HFFc6 (cell line): ENCODE measurements at regions not wholly inside any gene's neighbourhood (a gene's known extent, or its start where the extent isn't known, plus 50 kb on each side); places are given as distances from the start of the nearest gene placed in this dataset.
"Not testable (repeated sequence)": the region's sequence is repeated elsewhere in the genome, so short reads cannot be mapped to it uniquely, and the experiment has no call there.

ENCODE experiments used
- DNase-seq: peaks from one replicate; pipeline ENCODE4 v3.0.0-alpha.2; 2018
- H3K27ac Mint-ChIP-seq: 2 replicates; pipeline ENCODE4 v1.8.0; 2020; ENCODE audit warnings: mild to moderate bottlenecking, mixed read lengths
- H3K27me3 Mint-ChIP-seq: 2 replicates; pipeline ENCODE4 v1.8.0; 2021; ENCODE audit warnings: mild to moderate bottlenecking, moderate library complexity, mixed read lengths; ENCODE audit not compliant: insufficient read depth
- H3K36me3 Mint-ChIP-seq: 2 replicates; pipeline ENCODE4 v1.8.0; 2021; ENCODE audit warnings: low read depth, mixed read lengths
- H3K4me1 Mint-ChIP-seq: 2 replicates; pipeline ENCODE4 v1.8.0; 2020; ENCODE audit warnings: low read depth, mixed read lengths
- H3K4me3 Mint-ChIP-seq: 2 replicates; pipeline ENCODE4 v1.8.0; 2020; ENCODE audit warnings: mild to moderate bottlenecking, moderate library complexity, mixed read lengths
- H3K9me3 Mint-ChIP-seq: 2 replicates; pipeline ENCODE4 v1.8.0; 2020; ENCODE audit warnings: mild to moderate bottlenecking, mixed read lengths
- TF ChIP-seq, protein P1 (sequence below): fragments of 200-600 bp; sonication (generic); IDR thresholded peaks from 2 replicates; pipeline ENCODE4 v1.5.0; 2021; ENCODE audit warnings: antibody characterized with exemption, mild to moderate bottlenecking

DNA sequence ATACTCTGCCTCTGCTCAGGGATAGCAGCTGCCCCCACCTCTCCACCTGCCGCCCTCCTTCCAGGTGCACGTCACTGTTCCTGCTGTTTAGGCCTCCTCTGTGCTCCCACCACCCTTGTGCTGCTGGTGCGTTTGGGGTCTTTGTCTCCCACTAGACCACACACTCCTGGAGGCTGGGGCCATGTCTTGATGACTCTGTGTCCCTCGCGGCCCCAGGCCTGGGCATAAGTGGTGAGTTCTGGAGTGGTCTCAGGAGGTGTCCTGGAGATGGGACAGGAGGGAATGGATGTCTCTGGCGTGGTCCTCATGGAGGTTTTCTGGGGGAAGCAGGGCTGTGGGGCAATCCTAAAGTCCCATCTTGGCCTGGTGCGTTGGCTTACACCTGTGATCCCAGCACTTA is 132.1 kb downstream of the TFCP2L1 start:
- TF ChIP-seq, protein P1, sequence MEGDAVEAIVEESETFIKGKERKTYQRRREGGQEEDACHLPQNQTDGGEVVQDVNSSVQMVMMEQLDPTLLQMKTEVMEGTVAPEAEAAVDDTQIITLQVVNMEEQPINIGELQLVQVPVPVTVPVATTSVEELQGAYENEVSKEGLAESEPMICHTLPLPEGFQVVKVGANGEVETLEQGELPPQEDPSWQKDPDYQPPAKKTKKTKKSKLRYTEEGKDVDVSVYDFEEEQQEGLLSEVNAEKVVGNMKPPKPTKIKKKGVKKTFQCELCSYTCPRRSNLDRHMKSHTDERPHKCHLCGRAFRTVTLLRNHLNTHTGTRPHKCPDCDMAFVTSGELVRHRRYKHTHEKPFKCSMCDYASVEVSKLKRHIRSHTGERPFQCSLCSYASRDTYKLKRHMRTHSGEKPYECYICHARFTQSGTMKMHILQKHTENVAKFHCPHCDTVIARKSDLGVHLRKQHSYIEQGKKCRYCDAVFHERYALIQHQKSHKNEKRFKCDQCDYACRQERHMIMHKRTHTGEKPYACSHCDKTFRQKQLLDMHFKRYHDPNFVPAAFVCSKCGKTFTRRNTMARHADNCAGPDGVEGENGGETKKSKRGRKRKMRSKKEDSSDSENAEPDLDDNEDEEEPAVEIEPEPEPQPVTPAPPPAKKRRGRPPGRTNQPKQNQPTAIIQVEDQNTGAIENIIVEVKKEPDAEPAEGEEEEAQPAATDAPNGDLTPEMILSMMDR, result no peak
- peaks cover 2% of the 10 kb centered on the region for H3K9me3 Mint-ChIP-seq
- H3K27ac Mint-ChIP-seq, result no peak overlapping the region
- H3K4me1 Mint-ChIP-seq, result no peaks in the 10 kb centered on the region
- no peak for DNase-seq
- H3K4me3 Mint-ChIP-seq, result no peak overlapping the region
- peaks cover 45% of the 10 kb centered on the region for H3K27me3 Mint-ChIP-seq
- H3K36me3 Mint-ChIP-seq, result peaks cover 1% of the 10 kb centered on the region; the same call in 1 of the 2 replicates

DNA sequence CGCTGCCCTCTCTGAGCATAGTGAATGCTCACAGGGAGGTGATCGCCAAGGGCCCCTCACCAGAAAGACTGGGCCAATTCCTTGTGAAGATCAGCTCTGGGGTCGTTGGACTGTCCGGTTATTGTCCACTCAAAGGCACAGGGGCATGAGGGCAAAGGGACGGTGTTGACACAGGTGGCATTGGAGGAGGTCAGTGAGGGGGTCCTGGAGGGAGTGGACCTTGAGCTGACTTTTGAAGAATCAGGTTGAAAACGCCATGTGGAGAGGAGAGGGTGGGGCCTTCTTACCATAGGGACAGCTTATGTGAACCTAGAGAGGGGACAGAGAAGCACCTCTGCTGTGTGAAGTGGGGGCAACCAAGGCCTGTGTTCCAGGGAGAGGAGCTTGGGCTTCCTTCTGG is 131.5 kb downstream of the TFCP2L1 start:
- TF ChIP-seq, protein P1, result no peak

DNA sequence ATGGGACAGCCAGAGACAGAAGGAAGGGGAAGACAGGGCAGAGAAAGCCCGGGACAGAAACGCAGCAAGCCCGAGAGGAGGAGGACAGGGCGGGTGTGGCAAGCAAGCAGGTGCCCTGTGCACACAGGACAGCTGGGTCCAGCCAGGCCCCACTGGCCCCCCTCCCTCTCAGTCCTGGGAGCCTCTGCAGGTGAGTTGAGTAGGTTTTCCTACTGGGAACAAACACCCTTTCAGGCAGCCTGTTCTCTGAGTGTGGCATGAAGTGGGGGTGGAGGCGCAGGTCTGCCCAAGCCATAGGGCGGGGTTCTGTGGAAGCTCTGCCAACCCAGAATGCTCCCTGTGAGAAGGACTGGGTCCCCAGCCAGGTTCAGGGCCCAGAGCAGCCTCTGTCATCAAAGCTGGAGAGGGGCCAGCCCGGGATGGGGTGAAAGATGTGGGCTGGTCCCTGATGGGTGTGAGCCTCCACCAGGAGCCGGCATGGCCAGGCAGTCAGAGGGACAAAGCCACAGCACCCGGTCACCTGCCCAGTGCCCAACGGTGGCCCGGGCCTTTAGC is 129.4 kb downstream of the TFCP2L1 start:
- Mint-ChIP-seq H3K27me3 (peaks cover 45% of the 10 kb centered on the region), H3K36me3 (peaks cover 5% of the 10 kb centered on the region; the same call in 1 of the 2 replicates), H3K27ac (no peak overlapping the region), H3K4me3 (no peak overlapping the region), H3K4me1 (no peaks in the 10 kb centered on the region), H3K9me3 (peaks cover 7% of the 10 kb centered on the region)
- TF ChIP-seq, protein P1, result no peak
- no peak for DNase-seq

More for the DNA sequence above, 131.5 kb downstream of the TFCP2L1 start:
- Mint-ChIP-seq H3K27me3 (peaks cover 48% of the 10 kb centered on the region), H3K27ac (no peak overlapping the region), H3K9me3 (peaks cover 7% of the 10 kb centered on the region), H3K4me3 (no peak overlapping the region), H3K36me3 (peaks cover 5% of the 10 kb centered on the region; the same call in 1 of the 2 replicates), H3K4me1 (no peaks in the 10 kb centered on the region)
- DNase-seq, result no peak

DNA sequence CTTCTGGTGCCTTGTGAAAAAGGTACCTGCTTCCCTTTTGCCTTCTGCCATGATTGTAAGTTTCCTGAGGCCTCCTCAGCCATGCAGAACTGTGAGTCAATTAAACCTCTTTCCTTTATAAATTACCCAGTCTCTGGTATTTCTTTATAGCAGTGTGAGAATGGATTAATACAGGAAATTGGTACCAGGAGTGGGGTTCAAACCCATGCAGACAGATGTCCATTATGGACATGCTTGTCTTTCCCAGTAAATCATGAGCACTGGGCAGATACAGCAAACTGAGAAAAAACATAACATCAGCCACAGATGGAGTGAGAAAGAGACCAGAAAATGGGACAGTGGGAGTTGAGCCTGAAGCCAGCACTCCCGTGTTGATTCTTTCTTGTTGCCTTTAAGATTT is 127.5 kb downstream of the TFCP2L1 start:
- H3K4me3 Mint-ChIP-seq, H3K36me3 Mint-ChIP-seq, DNase-seq: not testable (repeated sequence)

DNA sequence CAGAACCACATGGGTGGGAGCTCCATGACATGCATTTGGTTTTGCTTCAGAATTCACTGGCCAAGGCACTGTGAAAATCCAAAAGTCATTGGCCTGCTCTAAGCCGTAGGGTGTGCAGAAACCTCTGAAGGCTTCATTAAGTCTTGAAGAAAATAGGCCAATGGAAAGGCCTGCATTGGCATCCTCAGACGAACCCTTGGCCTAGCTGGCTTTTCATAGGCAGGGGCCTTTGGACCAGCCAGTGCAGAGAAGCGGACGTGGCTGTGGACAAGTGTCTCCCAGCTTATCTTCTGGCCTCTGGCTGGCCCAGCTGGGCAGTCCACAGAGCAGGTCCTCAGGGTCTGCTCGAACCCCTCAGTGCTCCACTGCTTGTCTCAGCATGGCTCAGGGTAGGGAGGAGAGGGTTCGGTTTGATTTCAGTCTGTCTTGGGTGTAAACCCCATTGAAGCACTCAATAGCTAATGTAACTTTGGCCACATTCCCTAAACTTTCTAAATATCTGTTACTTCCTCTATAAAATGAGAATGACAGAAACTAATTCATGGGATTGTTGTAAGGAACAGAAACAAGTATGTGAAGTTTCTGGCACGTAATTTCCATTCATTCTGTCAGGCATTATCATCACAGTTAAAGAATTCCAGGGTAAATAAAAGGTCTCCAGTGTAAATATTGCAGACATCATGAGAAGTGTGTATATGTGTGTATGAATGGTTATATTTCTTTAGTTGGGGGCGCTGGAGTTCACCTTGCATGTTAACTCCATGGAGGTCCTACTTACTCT is 125.5 kb downstream of the TFCP2L1 start:
- H3K27me3 Mint-ChIP-seq, result peaks cover 20% of the 10 kb centered on the region
- DNase-seq, result no peak
- no peak overlapping the region for H3K27ac Mint-ChIP-seq
- H3K4me3 Mint-ChIP-seq, result no peak overlapping the region
- H3K36me3 Mint-ChIP-seq, result peaks cover 5% of the 10 kb centered on the region; the same call in 1 of the 2 replicates
- H3K4me1 Mint-ChIP-seq, result no peaks in the 10 kb centered on the region
- TF ChIP-seq, protein P1, result no peak
- peaks cover 13% of the 10 kb centered on the region for H3K9me3 Mint-ChIP-seq

More for the DNA sequence above, 127.5 kb downstream of the TFCP2L1 start:
- H3K27me3 Mint-ChIP-seq, result peaks cover 32% of the 10 kb centered on the region
- H3K9me3 Mint-ChIP-seq, H3K27ac Mint-ChIP-seq, H3K4me1 Mint-ChIP-seq: not testable (repeated sequence)

DNA sequence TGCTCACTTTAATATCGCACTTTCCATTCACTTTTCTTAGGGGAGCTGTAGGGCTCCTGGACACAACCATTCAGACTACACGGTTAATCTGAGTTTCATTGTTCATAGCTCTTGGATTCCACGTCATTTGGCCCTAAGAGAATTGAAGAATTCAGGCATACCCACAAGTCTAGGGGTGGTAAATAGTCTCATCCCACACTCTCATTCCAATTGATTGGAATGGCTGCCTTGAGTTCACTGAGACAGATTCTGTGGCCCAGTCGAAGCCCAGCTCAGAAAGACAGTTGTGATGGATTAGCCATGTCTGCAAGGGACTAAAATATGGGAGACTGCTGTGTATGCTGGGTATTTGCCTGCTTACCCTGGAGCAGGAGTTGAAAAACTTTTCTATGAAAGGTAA is 124.6 kb downstream of the TFCP2L1 start:
- peaks cover 13% of the 10 kb centered on the region for H3K9me3 Mint-ChIP-seq
- peaks cover 20% of the 10 kb centered on the region for H3K27me3 Mint-ChIP-seq
- H3K4me1 Mint-ChIP-seq, result no peaks in the 10 kb centered on the region
- DNase-seq, result no peak
- TF ChIP-seq, protein P1, result no peak
- H3K4me3 Mint-ChIP-seq, result no peak overlapping the region
- H3K27ac Mint-ChIP-seq, result no peak overlapping the region
- H3K36me3 Mint-ChIP-seq, result peaks cover 5% of the 10 kb centered on the region; the same call in 1 of the 2 replicates
